ENCODE measurements at regions not wholly inside any gene's neighbourhood (a gene's known extent, or its start where the extent isn't known, plus 50 kb on each side); places are given as distances from the start of the nearest gene placed in this dataset.
"Not testable (repeated sequence)": the region's sequence is repeated elsewhere in the genome, so short reads cannot be mapped to it uniquely, and the experiment has no call there.

DNA sequence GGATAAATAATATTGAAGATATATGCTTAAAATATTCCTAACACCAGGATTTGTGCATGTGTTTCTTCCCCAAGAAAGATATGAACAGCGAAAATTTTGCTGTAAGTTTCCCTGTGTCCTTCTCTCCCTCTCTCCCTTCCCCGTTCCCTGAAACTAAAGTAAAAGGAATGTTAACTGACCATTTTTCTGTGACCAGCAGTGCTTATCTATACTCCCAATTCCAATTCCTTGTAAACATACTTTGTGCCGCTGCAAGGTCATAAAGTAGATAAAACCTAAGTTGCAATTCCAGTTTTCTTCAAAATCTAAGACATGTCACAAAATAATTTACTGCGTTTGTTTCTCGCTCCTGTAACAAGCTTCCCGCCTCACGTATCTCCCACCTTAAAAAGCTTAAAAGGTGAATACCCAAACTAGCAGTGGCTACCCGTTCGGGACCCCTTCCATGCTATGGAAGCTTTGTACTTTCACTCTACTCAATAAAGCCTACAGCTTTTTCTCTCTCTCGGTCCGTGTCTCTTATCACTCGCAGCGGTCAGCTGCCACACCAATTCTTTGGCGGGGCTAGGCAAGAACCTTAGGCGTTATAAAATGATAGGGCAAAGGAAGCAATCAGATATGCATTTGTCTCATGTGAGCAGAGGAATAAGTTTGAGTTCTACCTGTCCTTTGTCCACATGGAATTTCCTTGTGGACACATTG is 1798.0 kb downstream of the EFNA5 start:
- DNase-seq (no peak), ATAC-seq (no peak)
- intact Hi-C loops (cut with DNase I; ENCODE audit: low total_unique reads) (no loop called here), in situ Hi-C loops (cut with MboI; ENCODE audit: low sequenced_read_pairs in 4 of 4) (no loop called here)
- H3K27ac ChIP-seq: no peak overlapping the region
- no peaks in the 10 kb centered on the region for H3K36me3 ChIP-seq
- H3K27me3 ChIP-seq: no peaks in the 10 kb centered on the region
- H3K9me3 ChIP-seq: no peaks in the 10 kb centered on the region
- TF ChIP-seq, protein P1, sequence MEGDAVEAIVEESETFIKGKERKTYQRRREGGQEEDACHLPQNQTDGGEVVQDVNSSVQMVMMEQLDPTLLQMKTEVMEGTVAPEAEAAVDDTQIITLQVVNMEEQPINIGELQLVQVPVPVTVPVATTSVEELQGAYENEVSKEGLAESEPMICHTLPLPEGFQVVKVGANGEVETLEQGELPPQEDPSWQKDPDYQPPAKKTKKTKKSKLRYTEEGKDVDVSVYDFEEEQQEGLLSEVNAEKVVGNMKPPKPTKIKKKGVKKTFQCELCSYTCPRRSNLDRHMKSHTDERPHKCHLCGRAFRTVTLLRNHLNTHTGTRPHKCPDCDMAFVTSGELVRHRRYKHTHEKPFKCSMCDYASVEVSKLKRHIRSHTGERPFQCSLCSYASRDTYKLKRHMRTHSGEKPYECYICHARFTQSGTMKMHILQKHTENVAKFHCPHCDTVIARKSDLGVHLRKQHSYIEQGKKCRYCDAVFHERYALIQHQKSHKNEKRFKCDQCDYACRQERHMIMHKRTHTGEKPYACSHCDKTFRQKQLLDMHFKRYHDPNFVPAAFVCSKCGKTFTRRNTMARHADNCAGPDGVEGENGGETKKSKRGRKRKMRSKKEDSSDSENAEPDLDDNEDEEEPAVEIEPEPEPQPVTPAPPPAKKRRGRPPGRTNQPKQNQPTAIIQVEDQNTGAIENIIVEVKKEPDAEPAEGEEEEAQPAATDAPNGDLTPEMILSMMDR (IDR thresholded peaks at IDR 0.05 in 4 of 5, conservative IDR thresholded peaks at IDR 0.05 in 1 of 5): no peak
- no peak for TF ChIP-seq POLR2A (IDR thresholded peaks at IDR 0.05)
- no peak overlapping the region for H3K4me3 ChIP-seq
- H3K4me1 ChIP-seq: no peaks in the 10 kb centered on the region

DNA sequence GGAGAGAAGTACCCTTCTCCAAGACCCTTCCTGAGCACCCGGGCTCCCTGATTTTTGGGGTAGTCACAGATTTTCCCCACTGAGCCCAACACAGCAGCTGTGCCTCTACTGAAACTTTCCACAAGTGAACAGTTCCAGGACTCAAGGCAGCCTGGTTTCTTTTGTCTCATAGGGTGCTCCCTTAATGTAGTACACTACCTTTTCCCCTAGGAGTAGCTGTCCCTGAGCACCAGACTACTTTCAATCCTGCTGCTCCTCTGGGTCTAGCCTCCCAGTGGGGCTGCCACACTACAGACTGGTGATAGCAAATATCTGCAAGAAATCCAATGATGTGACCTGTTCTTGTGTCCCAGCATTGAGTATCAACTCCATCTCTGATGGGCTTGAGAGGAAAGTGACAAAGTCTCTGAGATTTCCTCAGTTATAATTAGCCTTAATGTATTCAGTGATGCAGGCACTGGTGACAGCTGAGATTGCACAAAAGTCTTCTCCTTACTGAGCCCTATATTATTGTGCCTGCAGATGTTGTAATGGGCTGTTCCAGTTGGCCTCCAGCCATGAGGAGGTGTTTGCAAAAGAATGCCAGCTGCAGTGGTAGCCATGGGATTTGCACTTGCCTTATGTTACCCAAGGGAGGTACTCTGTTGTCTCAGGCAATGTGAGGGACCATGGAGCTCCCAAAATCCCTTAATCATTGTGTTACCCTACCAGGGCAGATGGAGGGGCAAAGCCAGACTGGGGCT is 1802.5 kb downstream of the EFNA5 start:
- Histone ChIP-seq H3K36me3 (no peaks in the 10 kb centered on the region), H3K27me3 (no peaks in the 10 kb centered on the region), H3K9me3 (no peaks in the 10 kb centered on the region), H3K27ac (no peak overlapping the region), H3K4me3 (no peak overlapping the region), H3K4me1 (no peaks in the 10 kb centered on the region)
- no peak for ATAC-seq
- in situ Hi-C loops (cut with MboI; ENCODE audit: low sequenced_read_pairs in 4 of 4) (no loop called here), intact Hi-C loops (cut with DNase I; ENCODE audit: low total_unique reads) (no loop called here)
- no peak for TF ChIP-seq POLR2A (IDR thresholded peaks at IDR 0.05)
- TF ChIP-seq, protein P1 (IDR thresholded peaks at IDR 0.05 in 4 of 5, conservative IDR thresholded peaks at IDR 0.05 in 1 of 5): no peak
- DNase-seq: no peak

DNA sequence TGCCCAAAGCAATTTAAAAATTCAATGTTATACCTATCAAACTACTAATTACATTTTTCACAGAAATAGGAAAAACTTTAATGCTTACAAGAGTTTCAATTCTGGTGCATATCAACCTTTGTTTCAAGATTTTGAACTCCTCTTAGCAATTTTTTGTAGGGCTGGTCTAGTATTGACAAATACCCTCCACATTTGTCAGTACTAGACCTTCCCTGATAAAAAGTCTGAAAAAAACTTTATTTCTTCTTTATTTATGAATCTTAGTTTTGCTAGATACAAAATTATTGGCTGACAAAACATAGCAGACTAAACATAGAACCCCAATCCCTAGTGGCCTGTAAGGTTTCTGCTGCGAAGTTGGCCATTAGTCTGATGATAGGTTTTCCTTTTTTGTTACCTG is 1804.9 kb downstream of the EFNA5 start:
- no peak overlapping the region for H3K4me3 ChIP-seq
- TF ChIP-seq POLR2A (IDR thresholded peaks at IDR 0.05): no peak
- TF ChIP-seq, protein P1 (IDR thresholded peaks at IDR 0.05 in 4 of 5, conservative IDR thresholded peaks at IDR 0.05 in 1 of 5): no peak
- H3K4me1 ChIP-seq: no peaks in the 10 kb centered on the region
- intact Hi-C loops (cut with DNase I; ENCODE audit: low total_unique reads): no loop called here
- no peak overlapping the region for H3K27ac ChIP-seq
- no peaks in the 10 kb centered on the region for H3K36me3 ChIP-seq
- H3K27me3 ChIP-seq: no peaks in the 10 kb centered on the region
- in situ Hi-C loops (cut with MboI; ENCODE audit: low sequenced_read_pairs in 4 of 4): no loop called here
- no peaks in the 10 kb centered on the region for H3K9me3 ChIP-seq
- no peak for ATAC-seq
- no peak for DNase-seq

DNA sequence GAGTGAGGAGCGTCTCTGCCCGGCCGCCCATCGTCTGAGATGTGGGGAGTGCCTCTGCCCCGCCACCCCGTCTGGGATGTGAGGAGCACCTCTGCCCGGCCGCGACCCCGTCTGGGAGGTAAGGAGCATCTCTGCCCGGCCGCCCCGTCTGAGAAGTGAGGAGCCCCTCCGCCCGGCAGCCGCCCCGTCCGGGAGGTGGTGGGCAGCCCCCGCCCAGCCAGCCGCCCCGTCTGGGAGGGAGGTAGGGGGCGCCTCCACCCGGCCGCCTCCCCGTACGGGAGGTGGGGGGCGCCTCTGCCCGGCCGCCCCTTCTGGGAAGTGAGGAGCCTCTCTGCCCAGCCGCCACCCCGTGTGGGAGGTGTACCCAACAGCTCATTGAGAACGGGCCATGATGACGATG is 1811.4 kb downstream of the EFNA5 start:
- H3K9me3 ChIP-seq; H3K36me3 ChIP-seq; intact Hi-C loops (cut with DNase I; ENCODE audit: low total_unique reads); H3K4me3 ChIP-seq; DNase-seq; H3K27ac ChIP-seq; H3K4me1 ChIP-seq; in situ Hi-C loops (cut with MboI; ENCODE audit: low sequenced_read_pairs in 4 of 4); ATAC-seq; H3K27me3 ChIP-seq: not testable (repeated sequence)

DNA sequence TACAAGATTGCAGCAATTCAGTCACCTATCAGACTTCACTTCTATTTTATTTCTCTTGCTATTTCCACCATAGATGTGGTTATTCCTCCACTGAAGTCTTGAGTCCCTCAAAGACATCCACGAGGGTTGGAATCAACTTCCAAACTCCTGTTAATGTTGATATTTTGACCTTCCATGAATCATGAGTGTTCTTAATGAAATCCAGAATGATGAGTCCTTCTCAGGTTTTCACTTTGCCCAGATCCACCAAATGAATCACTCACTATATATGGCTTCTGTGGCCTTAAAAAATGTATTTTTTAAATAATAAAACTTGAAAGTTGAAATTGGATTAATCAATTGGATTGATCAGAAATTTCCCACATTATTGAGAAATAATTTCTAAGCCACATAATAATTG is 1821.0 kb downstream of the EFNA5 start:
- TF ChIP-seq, protein P1 (IDR thresholded peaks at IDR 0.05 in 4 of 5, conservative IDR thresholded peaks at IDR 0.05 in 1 of 5): no peak
- no peak for TF ChIP-seq POLR2A (IDR thresholded peaks at IDR 0.05)
- in situ Hi-C loops (cut with MboI; ENCODE audit: low sequenced_read_pairs in 4 of 4) (no loop called here), intact Hi-C loops (cut with DNase I; ENCODE audit: low total_unique reads) (no loop called here)
- no peak overlapping the region for H3K27ac ChIP-seq
- DNase-seq (no peak), ATAC-seq (no peak)
- no peak overlapping the region for H3K4me3 ChIP-seq
- H3K36me3 ChIP-seq: no peaks in the 10 kb centered on the region
- H3K27me3 ChIP-seq: no peaks in the 10 kb centered on the region
- H3K9me3 ChIP-seq: no peaks in the 10 kb centered on the region
- no peaks in the 10 kb centered on the region for H3K4me1 ChIP-seq
